HepG2 (cell line): ENCODE measurements at regions not wholly inside any gene's neighbourhood (a gene's known extent, or its start where the extent isn't known, plus 50 kb on each side); places are given as distances from the start of the nearest gene placed in this dataset.
A peak's percentile ranks its signal among the peaks of the same experiment; 100 is the strongest.

Source experiments
- ATF1 ChIP-seq: IDR thresholded peaks from 2 replicates; pipeline ENCODE4 v1.6.1; 2016; ENCODE audit warnings: mild to moderate bottlenecking, control low read depth
- FOXA1 ChIP-seq, 2 experiments: fragments of 450-650 bp in 1 of 2; sonication (generic) in 1 of 2; formaldehyde crosslinking in 1 of 2; IDR thresholded peaks; 2 replicates each; pipeline versions ENCODE4 v1.4.0 to v1.6.1; 2016 to 2020; ENCODE audit warnings: missing genetic modification reagents in 1 of 2
- KAT7 ChIP-seq: IDR thresholded peaks from 2 replicates; pipeline ENCODE4 v1.6.1; 2018; ENCODE audit warnings: borderline replicate concordance, missing compliant biosample characterization
- KDM5A ChIP-seq: fragments of 200-600 bp; sonication (generic); IDR thresholded peaks from 2 replicates; pipeline ENCODE4 v1.7.0; 2018; ENCODE audit warnings: antibody characterized with exemption, mild to moderate bottlenecking, low read length, borderline replicate concordance
- KLF6 ChIP-seq: IDR thresholded peaks from 2 replicates; pipeline ENCODE4 v1.8.0; 2016; ENCODE audit warnings: missing biosample characterization, missing genetic modification reagents
- LCORL ChIP-seq, 2 experiments: fragments of 450-650 bp in 1 of 2; sonication (generic) in 1 of 2; formaldehyde crosslinking in 1 of 2; IDR thresholded peaks; 2 replicates each; pipeline versions ENCODE4 v1.5.0 to v1.6.1; 2017 to 2020; ENCODE audit warnings: antibody characterized with exemption in 1 of 2, missing genetic modification reagents in 1 of 2
- NAIF1 ChIP-seq: sonication (generic); formaldehyde crosslinking; IDR thresholded peaks from 2 replicates; pipeline ENCODE4 v1.5.0; 2020; ENCODE audit warnings: mild to moderate bottlenecking, missing genetic modification reagents, borderline replicate concordance
- NR2C2 ChIP-seq: sonication (generic); formaldehyde crosslinking; IDR thresholded peaks from 2 replicates; pipeline ENCODE4 v1.4.0; 2020; ENCODE audit warnings: missing genetic modification reagents, mild to moderate bottlenecking, moderate library complexity, borderline replicate concordance
- RAD21 ChIP-seq: fragments of 450-650 bp; formaldehyde crosslinking; IDR thresholded peaks from 2 replicates; pipeline ENCODE4 v1.5.0; 2020; ENCODE audit warnings: mild to moderate bottlenecking
- SIX1 ChIP-seq: sonication (generic); formaldehyde crosslinking; IDR thresholded peaks from 2 replicates; pipeline ENCODE4 v1.4.0; 2020; ENCODE audit warnings: missing genetic modification reagents, borderline replicate concordance
- STAG1 ChIP-seq: sonication (generic); formaldehyde crosslinking; IDR thresholded peaks from 2 replicates; pipeline ENCODE4 v1.4.0; 2020; ENCODE audit warnings: missing genetic modification reagents
- TOPORS ChIP-seq: sonication (generic); formaldehyde crosslinking; IDR thresholded peaks from 2 replicates; pipeline ENCODE4 v1.8.0; 2023; ENCODE audit warnings: mild to moderate bottlenecking, missing genetic modification reagents
- ZNF333 ChIP-seq: sonication (generic); formaldehyde crosslinking; IDR thresholded peaks from 2 replicates; pipeline ENCODE4 v1.4.0; 2020; ENCODE audit warnings: mild to moderate bottlenecking, missing genetic modification reagents, borderline replicate concordance
- TF ChIP-seq, protein P1 (sequence below): sonication (generic); formaldehyde crosslinking; IDR thresholded peaks from 2 replicates; pipeline ENCODE4 v1.5.0; 2020; ENCODE audit warnings: mild to moderate bottlenecking, missing genetic modification reagents, borderline replicate concordance
- TF ChIP-seq, protein P2 (sequence below): sonication (generic); formaldehyde crosslinking; IDR thresholded peaks from 2 replicates; pipeline ENCODE4 v1.4.0; 2020; ENCODE audit warnings: missing genetic modification reagents, mild to moderate bottlenecking, borderline replicate concordance

DNA sequence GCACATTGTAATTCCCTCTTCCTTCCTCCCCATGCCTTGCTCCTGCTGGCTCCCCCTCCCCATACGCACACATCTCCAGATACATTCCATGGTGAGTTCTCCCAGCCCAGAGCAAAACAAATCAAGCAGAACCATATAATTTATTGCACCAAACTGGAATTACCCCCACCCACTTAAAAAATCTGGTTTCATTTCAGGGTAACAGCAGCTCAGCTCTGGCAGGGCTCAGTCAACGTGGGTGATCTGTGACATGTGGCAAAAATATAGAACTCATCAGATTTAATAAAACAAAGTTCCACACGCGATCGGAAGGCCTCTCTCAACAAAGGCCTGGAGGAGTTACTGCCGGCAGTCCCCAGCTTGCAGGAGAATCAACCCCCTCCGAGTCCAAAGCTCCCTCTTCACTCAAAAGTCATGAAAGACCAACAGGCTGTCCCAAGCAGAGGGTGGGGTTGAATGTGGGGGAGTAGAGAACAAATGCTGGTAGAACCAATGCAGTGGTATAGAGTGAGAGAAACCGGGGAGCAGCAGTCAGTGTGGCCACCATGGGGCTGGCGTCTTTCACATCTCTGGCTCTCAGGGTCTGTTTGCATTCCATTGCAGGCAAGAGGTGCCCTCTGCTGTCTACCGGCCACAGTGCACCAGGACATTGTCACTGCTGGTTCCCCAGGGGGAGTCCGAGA lies 323.3 kb upstream of the NT5E start (continued):
- TF ChIP-seq, protein P1, sequence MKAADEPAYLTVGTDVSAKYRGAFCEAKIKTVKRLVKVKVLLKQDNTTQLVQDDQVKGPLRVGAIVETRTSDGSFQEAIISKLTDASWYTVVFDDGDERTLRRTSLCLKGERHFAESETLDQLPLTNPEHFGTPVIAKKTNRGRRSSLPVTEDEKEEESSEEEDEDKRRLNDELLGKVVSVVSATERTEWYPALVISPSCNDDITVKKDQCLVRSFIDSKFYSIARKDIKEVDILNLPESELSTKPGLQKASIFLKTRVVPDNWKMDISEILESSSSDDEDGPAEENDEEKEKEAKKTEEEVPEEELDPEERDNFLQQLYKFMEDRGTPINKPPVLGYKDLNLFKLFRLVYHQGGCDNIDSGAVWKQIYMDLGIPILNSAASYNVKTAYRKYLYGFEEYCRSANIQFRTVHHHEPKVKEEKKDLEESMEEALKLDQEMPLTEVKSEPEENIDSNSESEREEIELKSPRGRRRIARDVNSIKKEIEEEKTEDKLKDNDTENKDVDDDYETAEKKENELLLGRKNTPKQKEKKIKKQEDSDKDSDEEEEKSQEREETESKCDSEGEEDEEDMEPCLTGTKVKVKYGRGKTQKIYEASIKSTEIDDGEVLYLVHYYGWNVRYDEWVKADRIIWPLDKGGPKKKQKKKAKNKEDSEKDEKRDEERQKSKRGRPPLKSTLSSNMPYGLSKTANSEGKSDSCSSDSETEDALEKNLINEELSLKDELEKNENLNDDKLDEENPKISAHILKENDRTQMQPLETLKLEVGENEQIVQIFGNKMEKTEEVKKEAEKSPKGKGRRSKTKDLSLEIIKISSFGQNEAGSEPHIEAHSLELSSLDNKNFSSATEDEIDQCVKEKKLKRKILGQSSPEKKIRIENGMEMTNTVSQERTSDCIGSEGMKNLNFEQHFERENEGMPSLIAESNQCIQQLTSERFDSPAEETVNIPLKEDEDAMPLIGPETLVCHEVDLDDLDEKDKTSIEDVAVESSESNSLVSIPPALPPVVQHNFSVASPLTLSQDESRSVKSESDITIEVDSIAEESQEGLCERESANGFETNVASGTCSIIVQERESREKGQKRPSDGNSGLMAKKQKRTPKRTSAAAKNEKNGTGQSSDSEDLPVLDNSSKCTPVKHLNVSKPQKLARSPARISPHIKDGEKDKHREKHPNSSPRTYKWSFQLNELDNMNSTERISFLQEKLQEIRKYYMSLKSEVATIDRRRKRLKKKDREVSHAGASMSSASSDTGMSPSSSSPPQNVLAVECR (CRISPR knock-in tag) = no peak
- TF ChIP-seq TOPORS (CRISPR knock-in tag) (no peak), KAT7 (no peak), ZNF333 (no peak), NAIF1 (CRISPR knock-in tag) (no peak), KLF6 (CRISPR knock-in tag) (no peak), SIX1 (CRISPR knock-in tag) (no peak), ATF1 (no peak), KDM5A (no peak), FOXA1 (IDR thresholded peaks at IDR 0.05) (no peak), FOXA1 (CRISPR knock-in tag; IDR thresholded peaks at IDR 0.05) (peak; percentile 15; the same call in 1 of the 2 replicates), RAD21 (CRISPR knock-in tag) (peak; percentile 73), LCORL (IDR thresholded peaks at IDR 0.05) (no peak), LCORL (CRISPR knock-in tag; IDR thresholded peaks at IDR 0.05) (no peak), STAG1 (peak; percentile 79), NR2C2 (CRISPR knock-in tag) (no peak)
- TF ChIP-seq, protein P2, sequence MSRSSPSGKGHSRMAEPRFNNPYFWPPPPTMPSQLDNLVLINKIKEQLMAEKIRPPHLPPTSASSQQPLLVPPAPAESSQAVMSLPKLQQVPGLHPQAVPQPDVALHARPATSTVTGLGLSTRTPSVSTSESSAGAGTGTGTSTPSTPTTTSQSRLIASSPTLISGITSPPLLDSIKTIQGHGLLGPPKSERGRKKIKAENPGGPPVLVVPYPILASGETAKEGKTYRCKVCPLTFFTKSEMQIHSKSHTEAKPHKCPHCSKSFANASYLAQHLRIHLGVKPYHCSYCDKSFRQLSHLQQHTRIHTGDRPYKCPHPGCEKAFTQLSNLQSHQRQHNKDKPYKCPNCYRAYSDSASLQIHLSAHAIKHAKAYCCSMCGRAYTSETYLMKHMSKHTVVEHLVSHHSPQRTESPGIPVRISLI (CRISPR knock-in tag) = no peak
